ENCODE measurements at regions not wholly inside any gene's neighbourhood (a gene's known extent, or its start where the extent isn't known, plus 50 kb on each side); places are given as distances from the start of the nearest gene placed in this dataset.

DNA sequence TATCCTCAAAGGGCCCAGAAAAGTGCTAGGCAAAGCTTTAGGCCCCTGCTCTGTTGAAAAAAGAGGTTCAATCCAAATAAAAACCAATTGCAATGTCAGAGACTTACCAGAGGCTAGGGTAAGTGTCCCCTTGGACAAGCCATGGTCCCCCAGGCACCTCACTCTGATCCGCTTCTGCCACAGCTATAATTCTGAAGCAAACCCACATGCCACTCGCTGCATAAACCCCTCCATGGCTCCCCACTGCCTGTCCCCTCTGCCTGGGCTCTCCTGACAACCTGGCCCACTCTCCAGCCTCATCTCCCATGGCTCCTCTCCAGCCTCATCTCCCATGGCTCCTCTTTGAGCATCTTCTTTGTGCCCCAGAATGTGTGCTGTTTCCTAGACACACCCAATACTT is 169.6 kb upstream of the TLE3 start:
- TF ChIP-seq CTCF (IDR thresholded peaks at IDR 0.05; ENCODE audit: poor library complexity, severe bottlenecking) (no peak), POLR2AphosphoS5 (IDR thresholded peaks at IDR 0.05) (no peak), EZH2 (IDR thresholded peaks at IDR 0.05; ENCODE audit: borderline replicate concordance, insufficient read depth, low read length, poor library complexity, severe bottlenecking) (no peak)

Measured in neural cell (in vitro differentiated cells).